KMS-11 (cell line): ENCODE measurements at regions not wholly inside any gene's neighbourhood (a gene's known extent, or its start where the extent isn't known, plus 50 kb on each side); places are given as distances from the start of the nearest gene placed in this dataset.
A peak's percentile ranks its signal among the peaks of the same experiment; 100 is the strongest.

Experiments used
- H2AFZ ChIP-seq: fragments of 200-600 bp; sonication (generic); 2 replicates; pipeline ENCODE4 v1.6.1; 2016; ENCODE audit warnings: antibody characterized with exemption, mixed run types, low read depth
- H3K27ac ChIP-seq: fragments of 200-600 bp; sonication (generic); 2 replicates; pipeline ENCODE4 v1.6.1; 2016; ENCODE audit warnings: mild to moderate bottlenecking, mixed run types
- H3K27me3 ChIP-seq: fragments of 200-600 bp; sonication (generic); 2 replicates; pipeline ENCODE4 v1.6.1; 2017; ENCODE audit warnings: mild to moderate bottlenecking, low read depth, mixed run types, moderate library complexity; ENCODE audit not compliant: insufficient read depth
- H3K36me3 ChIP-seq: fragments of 200-600 bp; sonication (generic); 2 replicates; pipeline ENCODE4 v1.6.1; 2017; ENCODE audit warnings: mild to moderate bottlenecking, mixed run types; ENCODE audit not compliant: insufficient read depth
- H3K4me1 ChIP-seq: fragments of 200-600 bp; sonication (generic); 2 replicates; pipeline ENCODE4 v1.6.1; 2016; ENCODE audit warnings: mild to moderate bottlenecking, low read depth, mixed run types; ENCODE audit not compliant: poor library complexity, severe bottlenecking
- H3K4me2 ChIP-seq: fragments of 200-600 bp; sonication (generic); 2 replicates; pipeline ENCODE4 v1.7.0; 2016; ENCODE audit warnings: mild to moderate bottlenecking, mixed run types
- H3K4me3 ChIP-seq: fragments of 200-600 bp; sonication (generic); IDR thresholded peaks from 2 replicates; pipeline ENCODE4 v1.6.1; 2017; ENCODE audit warnings: low read depth, low read length, mixed read lengths; ENCODE audit not compliant: insufficient read depth
- H3K79me2 ChIP-seq: fragments of 200-600 bp; sonication (generic); 2 replicates; pipeline ENCODE4 v1.6.1; 2016; ENCODE audit warnings: low read depth, mixed run types; ENCODE audit not compliant: insufficient read depth
- H3K9ac ChIP-seq: fragments of 200-600 bp; sonication (generic); 2 replicates; pipeline ENCODE4 v1.6.1; 2016; ENCODE audit warnings: mild to moderate bottlenecking, mixed run types
- H4K20me1 ChIP-seq: fragments of 200-600 bp; sonication (generic); 2 replicates; pipeline ENCODE4 v1.6.1; 2016; ENCODE audit warnings: mild to moderate bottlenecking, mixed run types; ENCODE audit not compliant: insufficient read depth
- CTCF ChIP-seq: fragments of 200-600 bp; sonication (generic); conservative IDR thresholded peaks from 2 replicates; pipeline ENCODE4 v1.6.1; 2017; ENCODE audit warnings: low read depth, mild to moderate bottlenecking, antibody characterized with exemption, low read length, moderate library complexity, mixed read lengths

- Histone ChIP-seq H2AFZ (peak overlapping the region; percentile 38; the same call in 1 of the 2 replicates), H3K79me2 (no peaks in the 10 kb centered on the region), H3K9ac (no peak overlapping the region), H3K4me2 (no peak overlapping the region), H3K27ac (no peak overlapping the region), H3K4me1 (peaks cover 14% of the 10 kb centered on the region), H4K20me1 (no peaks in the 10 kb centered on the region), H3K4me3 (no peak overlapping the region), H3K36me3 (no peaks in the 10 kb centered on the region), H3K27me3 (no peaks in the 10 kb centered on the region)
- no peak for TF ChIP-seq CTCF
Observed at GRCh38 chrX:118189628-118190027, 73.0 kb upstream of the KLHL13 start.

- TF ChIP-seq CTCF, result no peak
- no peak overlapping the region for H3K27ac ChIP-seq
- H3K4me3 ChIP-seq, result no peak overlapping the region
- H3K36me3 ChIP-seq, result no peaks in the 10 kb centered on the region
- no peak overlapping the region for H3K4me2 ChIP-seq
- H3K79me2 ChIP-seq, result no peaks in the 10 kb centered on the region
- no peak overlapping the region for H2AFZ ChIP-seq
- no peaks in the 10 kb centered on the region for H3K4me1 ChIP-seq
- H3K27me3 ChIP-seq, result no peaks in the 10 kb centered on the region
- no peak overlapping the region for H3K9ac ChIP-seq
- no peaks in the 10 kb centered on the region for H4K20me1 ChIP-seq
Observed at GRCh38 chrX:118197730-118198129, 81.1 kb upstream of the KLHL13 start.

GRCh38 chrX:118198577-118198976, 82.0 kb upstream of the KLHL13 start:
- H2AFZ ChIP-seq, result no peak overlapping the region
- no peak overlapping the region for H3K9ac ChIP-seq
- no peaks in the 10 kb centered on the region for H3K79me2 ChIP-seq
- no peaks in the 10 kb centered on the region for H3K4me1 ChIP-seq
- no peaks in the 10 kb centered on the region for H4K20me1 ChIP-seq
- no peak overlapping the region for H3K27ac ChIP-seq
- H3K36me3 ChIP-seq, result no peaks in the 10 kb centered on the region
- H3K4me3 ChIP-seq, result no peak overlapping the region
- H3K4me2 ChIP-seq, result no peak overlapping the region
- no peaks in the 10 kb centered on the region for H3K27me3 ChIP-seq
- no peak for TF ChIP-seq CTCF

GRCh38 chrX:118199997-118200396, 83.4 kb upstream of the KLHL13 start:
- H3K27me3 ChIP-seq, result no peaks in the 10 kb centered on the region
- H3K4me3 ChIP-seq, result no peak overlapping the region
- no peak overlapping the region for H3K9ac ChIP-seq
- no peaks in the 10 kb centered on the region for H3K79me2 ChIP-seq
- no peaks in the 10 kb centered on the region for H3K4me1 ChIP-seq
- H2AFZ ChIP-seq, result no peak overlapping the region
- no peaks in the 10 kb centered on the region for H3K36me3 ChIP-seq
- H4K20me1 ChIP-seq, result no peaks in the 10 kb centered on the region
- TF ChIP-seq CTCF, result no peak
- H3K4me2 ChIP-seq, result no peak overlapping the region
- no peak overlapping the region for H3K27ac ChIP-seq
